Calu3 (cell line): ENCODE measurements at regions not wholly inside any gene's neighbourhood (a gene's known extent, or its start where the extent isn't known, plus 50 kb on each side); places are given as distances from the start of the nearest gene placed in this dataset.

Experiments used
- BruUV-seq: library from RNA; stranded (reverse); fragments of 400-500 nt; replicated peaks from 2 replicates; lab custom pipeline; 2021; lab: Mats Ljungman, UMichigan
- CTCF ChIA-PET: fragments of 300-600 bp; sonication (Branson Sonifier 250); formaldehyde crosslinking; loops from one replicate; lab custom pipeline; 2022; ENCODE audit warnings: antibody characterized with exemption; lab: Charles Lee
- DNase-seq: peaks from one replicate; pipeline ENCODE4 v3.0.0; 2022
- H3K27ac Mint-ChIP-seq: one replicate; pipeline ENCODE4 v1.8.0; 2022; ENCODE audit warnings: mixed read lengths; ENCODE audit not compliant: unreplicated experiment
- H3K27me3 Mint-ChIP-seq: one replicate; pipeline ENCODE4 v1.8.0; 2022; ENCODE audit warnings: mixed read lengths; ENCODE audit not compliant: unreplicated experiment
- H3K36me3 Mint-ChIP-seq: one replicate; pipeline ENCODE4 v1.8.0; 2022; ENCODE audit warnings: mild to moderate bottlenecking, moderate library complexity, mixed read lengths; ENCODE audit not compliant: insufficient read depth, unreplicated experiment
- H3K4me1 Mint-ChIP-seq: one replicate; pipeline ENCODE4 v1.8.0; 2022; ENCODE audit warnings: mild to moderate bottlenecking, low read depth, mixed read lengths; ENCODE audit not compliant: unreplicated experiment
- H3K4me3 Mint-ChIP-seq: one replicate; pipeline ENCODE4 v1.8.0; 2022; ENCODE audit warnings: mild to moderate bottlenecking, low read depth, moderate library complexity, mixed read lengths; ENCODE audit not compliant: unreplicated experiment
- H3K9me3 Mint-ChIP-seq: one replicate; pipeline ENCODE4 v1.8.0; 2022; ENCODE audit warnings: low read depth, mixed read lengths; ENCODE audit not compliant: unreplicated experiment
- CTCF ChIP-seq: fragments of 200-600 bp; IDR thresholded peaks from one replicate; pipeline ENCODE4 v1.8.0; 2022; ENCODE audit warnings: antibody characterized with exemption; ENCODE audit not compliant: unreplicated experiment
- intact Hi-C: fragments of 100-400 bp; cut with micrococcal nuclease; formaldehyde crosslinking; loops from one replicate; pipeline ENCODE4 v1.10.0; 2022; ENCODE audit not compliant: unreplicated experiment

- CTCF ChIA-PET = no interaction called here
- Mint-ChIP-seq H3K4me1 (no peaks in the 10 kb centered on the region), H3K9me3 (peaks cover 8% of the 10 kb centered on the region), H3K36me3 (no peaks in the 10 kb centered on the region), H3K27me3 (peaks cover 29% of the 10 kb centered on the region), H3K27ac (no peak overlapping the region), H3K4me3 (no peak overlapping the region)
- BruUV-seq = no TSS peak
- no peak for DNase-seq
- intact Hi-C loops = no loop called here
- TF ChIP-seq CTCF = no peak
Measured at GRCh38 chr2:88239781-88240180, 69.6 kb downstream of the THNSL2 start.

- no peak for DNase-seq
- no peaks in the 10 kb centered on the region for H3K4me1 Mint-ChIP-seq
- H3K9me3 Mint-ChIP-seq = no peaks in the 10 kb centered on the region
- H3K27me3 Mint-ChIP-seq = peaks cover 16% of the 10 kb centered on the region
- H3K27ac Mint-ChIP-seq = no peak overlapping the region
- CTCF ChIA-PET = no interaction called here
- no TSS peak for BruUV-seq
- no peak overlapping the region for H3K4me3 Mint-ChIP-seq
- intact Hi-C loops = no loop called here
- H3K36me3 Mint-ChIP-seq = no peaks in the 10 kb centered on the region
- TF ChIP-seq CTCF = no peak
Measured at GRCh38 chr2:88236666-88237065, 66.5 kb downstream of the THNSL2 start.
